ENCODE measurements at regions not wholly inside any gene's neighbourhood (a gene's known extent, or its start where the extent isn't known, plus 50 kb on each side); places are given as distances from the start of the nearest gene placed in this dataset.

DNA sequence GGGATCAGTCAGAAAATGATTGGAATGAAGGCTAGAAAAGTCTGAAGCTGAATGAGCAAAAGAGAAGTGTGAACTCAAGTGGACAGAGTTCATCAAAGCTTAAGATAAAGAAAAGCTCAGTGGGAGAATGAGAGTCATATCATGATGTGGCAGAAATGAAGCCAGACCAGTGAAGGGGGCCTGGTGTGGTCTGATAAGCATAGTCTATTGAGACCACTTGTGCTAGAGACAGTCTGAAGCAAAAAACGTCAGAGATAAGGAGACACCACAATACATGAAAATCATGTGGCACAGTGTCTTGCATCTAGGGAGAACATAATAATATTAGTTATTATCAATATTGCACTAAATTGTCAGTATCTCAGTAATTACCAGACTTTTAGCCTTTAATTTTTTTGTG, 601.5 kb downstream of the UTRN start:
- no peak for DNase-seq (ENCODE audit: low spot score)

GRCh38 chr6:144888621-144889020, 603.5 kb downstream of the UTRN start:
- DNase-seq (ENCODE audit: low spot score) = no peak

GRCh38 chr6:144893680-144894151, 608.6 kb downstream of the UTRN start:
- no peak for DNase-seq (ENCODE audit: low spot score)

DNA sequence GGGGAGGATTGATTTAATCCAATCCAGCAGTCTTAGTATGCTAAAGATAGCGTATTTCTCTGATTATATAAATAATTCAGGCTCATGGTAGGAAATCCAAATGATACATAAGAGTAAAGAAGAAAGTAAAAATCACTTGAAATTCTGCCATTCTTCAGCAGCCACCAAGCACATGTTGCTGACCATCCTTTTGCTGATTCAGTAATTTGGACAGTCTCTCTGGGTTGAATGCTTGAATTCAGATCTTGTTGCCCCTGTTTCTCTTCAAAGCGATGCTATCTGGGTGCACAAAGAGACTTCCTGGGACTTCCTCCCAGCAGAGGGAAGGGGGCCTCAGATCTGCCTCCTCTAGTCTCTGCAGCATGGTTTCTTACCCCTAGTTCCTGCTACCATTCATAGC, 609.1 kb downstream of the UTRN start:
- no peak for DNase-seq (ENCODE audit: low spot score)

DNA sequence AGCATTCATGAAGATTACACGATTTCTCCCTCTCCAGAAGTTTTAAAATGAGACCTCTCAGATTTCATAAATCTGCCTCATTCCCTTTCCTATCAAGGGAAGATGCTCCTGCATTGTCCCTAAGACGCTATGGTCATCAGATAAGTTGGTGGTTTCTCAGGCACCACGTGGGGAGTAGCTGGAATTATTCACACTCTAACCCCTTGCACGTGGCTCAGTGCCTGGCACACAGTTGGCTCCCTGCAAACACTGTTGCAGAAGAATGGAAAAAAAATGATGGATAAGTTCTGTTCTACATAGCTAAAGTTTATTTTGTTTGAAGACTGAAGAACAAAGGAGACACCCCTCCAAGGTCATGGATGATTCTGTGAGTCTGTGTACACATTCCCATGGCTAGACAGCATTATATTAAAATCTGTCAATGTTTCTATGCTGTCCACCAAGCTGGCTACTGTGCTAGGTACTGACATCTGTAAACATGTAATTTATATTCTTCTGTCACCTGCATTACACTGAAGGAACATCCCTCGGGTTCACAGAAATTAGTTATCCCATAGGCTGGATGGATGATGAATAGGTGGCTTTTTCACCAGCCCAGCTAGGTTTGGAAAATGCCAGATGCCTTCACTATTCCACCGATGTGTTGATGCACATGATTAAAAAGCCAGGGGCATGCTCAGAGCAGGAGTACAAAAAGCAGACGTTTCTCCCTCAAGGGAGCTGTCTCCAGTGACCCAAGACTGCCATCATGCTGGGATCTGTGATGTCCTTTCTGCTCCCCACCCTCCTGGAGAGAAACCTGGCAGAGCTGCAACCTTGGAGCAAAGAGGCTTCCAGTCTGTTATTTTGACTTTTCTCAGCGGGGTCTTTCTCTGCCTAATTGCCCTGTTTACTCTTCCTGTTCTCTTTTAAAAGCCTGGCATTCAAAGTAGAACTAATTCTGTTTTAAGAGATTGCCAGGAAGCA, 610.5 kb downstream of the UTRN start:
- DNase-seq (ENCODE audit: low spot score) = no peak

DNA sequence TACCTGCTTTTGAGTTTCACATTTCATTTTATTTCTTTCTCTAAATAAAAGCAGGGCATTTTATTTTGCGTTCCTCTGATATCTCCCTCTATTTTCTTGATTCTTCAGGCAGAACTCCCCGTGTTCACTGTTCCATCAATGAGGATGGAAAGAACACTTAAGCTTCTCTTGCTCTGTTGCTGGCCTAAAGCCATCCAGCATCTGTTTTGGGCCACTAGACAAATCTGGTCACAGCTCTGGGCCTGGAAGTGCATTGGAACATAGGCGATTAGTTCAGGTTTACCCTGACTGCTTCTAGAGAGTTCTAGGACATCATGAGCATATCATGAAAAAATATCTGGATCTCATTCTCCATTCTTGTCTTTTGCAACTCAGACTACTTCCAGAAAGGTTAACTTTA, 611.2 kb downstream of the UTRN start:
- DNase-seq (ENCODE audit: low spot score) = no peak

DNA sequence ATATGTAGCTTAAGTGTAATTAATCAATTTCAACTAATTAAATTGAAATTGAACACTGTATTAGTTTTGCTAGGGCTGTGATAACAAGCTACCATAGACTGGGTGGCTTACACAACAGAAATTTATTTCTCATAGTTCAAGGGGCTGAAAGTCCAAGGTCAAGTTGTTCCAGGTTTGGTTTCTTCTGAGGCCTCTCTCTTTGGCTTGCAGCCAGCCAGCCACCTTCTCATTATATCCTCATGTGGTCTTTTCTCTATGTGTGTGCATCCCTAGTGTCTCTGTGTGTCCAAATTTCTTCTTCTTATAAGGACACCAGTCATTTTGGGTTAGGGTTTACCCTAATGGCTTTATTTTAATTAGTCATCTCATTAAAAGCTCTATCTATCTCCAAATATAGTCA, 611.7 kb downstream of the UTRN start:
- no peak for DNase-seq (ENCODE audit: low spot score)

GRCh38 chr6:144897441-144897921, 612.3 kb downstream of the UTRN start:
- DNase-seq (ENCODE audit: low spot score) = no peak

GRCh38 chr6:144898052-144898689, 613.0 kb downstream of the UTRN start:
- no peak for DNase-seq (ENCODE audit: low spot score)

- DNase-seq (ENCODE audit: low spot score) = no peak
Measured at GRCh38 chr6:144898741-144899140, 613.6 kb downstream of the UTRN start.

DNA sequence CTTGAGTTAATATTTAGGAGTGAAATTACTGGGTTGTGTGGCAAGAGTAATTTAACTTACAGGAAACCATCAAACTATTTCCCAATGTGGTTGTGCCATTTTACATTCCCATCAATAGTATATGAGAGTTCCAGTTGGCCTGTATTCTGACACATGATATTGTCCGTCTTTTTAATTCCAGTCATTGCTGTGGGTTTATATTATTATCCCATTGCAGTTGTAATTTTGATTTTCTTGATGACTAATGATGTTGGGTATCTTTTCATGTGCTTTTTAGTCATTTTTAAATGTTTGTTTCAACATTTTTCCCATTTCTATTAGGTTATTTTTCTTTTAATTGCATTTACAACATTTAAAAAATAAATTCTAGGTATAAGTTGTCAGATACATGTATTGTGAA, 614.0 kb downstream of the UTRN start:
- DNase-seq (ENCODE audit: low spot score) = no peak

DNA sequence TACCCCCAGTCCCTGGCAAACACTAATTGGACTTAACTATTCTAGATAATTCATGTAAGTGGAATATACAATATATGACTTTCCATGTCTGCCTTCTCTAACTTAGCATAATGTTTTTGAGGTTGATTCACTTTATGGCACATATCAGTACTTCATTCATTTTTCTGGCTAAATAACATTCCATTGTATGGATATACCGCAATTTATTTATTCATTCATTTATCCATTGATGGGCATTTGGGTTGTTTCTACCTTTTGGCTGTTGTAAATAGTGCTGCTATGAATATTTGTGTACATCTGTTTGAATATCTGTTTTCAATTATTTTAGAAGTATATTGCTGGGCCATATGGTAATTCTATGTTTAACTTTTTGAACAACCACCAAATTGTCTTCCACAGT, 616.3 kb downstream of the UTRN start:
- DNase-seq (ENCODE audit: low spot score) = no peak

DNA sequence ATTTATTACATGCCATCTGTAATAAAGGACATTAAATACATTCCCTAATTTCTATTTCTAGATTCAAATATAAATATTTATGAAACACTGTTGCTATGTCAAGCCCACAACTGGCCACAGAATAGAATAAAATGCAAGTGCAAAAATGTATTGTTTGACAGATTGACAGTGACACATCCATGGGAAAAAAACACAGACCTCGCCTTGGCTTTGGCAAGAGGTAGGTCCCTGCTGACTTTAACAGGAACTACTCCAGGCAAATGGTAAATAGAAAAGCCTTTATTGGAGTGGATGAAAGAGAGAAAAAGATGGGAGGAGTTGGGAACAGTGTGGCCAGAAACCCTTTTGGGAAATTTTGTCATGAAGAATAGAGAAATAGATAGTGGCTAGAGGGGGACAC, 622.9 kb downstream of the UTRN start:
- DNase-seq (ENCODE audit: low spot score) = no peak

DNA sequence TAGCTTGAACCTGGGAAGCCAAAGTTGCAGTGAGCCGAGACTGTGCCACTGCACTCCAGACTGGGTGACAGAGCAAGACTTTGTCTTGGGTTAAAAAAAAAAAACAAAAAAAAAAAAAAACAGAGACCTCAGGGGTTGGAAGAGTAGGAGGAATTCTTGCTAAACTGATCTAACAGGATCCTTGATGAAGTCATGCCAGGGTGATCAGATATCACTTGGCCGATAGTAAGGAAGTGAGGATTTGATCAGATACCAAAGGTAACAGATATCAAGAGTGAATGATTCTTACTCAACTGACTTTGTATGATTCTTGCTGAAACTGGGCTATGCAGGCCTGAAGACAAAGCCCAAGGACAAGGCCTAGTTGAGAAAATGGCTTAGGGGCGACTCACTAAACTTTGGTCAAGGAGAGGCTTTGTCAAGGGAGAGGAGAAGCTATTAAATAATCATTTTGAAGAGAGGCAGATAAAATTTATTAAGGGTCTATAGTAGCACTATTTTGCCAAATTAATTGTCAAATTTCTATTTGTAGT, 624.7 kb downstream of the UTRN start:
- DNase-seq (ENCODE audit: low spot score) = no peak

DNA sequence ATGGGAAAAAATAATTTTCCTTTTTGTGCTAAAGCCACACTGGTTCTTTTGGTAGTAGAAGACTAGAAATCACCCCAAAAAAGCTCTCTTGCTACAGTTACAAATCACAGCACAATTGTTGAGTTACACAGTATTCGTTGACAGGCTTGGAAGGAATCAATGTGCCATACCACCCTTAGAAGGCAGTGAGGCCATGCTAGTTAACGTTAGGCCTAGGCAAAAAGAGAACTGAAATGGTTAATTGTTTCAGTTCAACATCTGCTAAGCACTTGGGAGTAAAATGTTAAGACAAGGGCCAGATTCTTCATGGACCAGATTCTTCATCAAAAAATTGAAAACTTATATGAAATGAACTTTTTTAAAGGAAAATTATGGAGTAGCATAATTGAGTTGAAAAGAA, 626.2 kb downstream of the UTRN start:
- DNase-seq (ENCODE audit: low spot score) = no peak

DNA sequence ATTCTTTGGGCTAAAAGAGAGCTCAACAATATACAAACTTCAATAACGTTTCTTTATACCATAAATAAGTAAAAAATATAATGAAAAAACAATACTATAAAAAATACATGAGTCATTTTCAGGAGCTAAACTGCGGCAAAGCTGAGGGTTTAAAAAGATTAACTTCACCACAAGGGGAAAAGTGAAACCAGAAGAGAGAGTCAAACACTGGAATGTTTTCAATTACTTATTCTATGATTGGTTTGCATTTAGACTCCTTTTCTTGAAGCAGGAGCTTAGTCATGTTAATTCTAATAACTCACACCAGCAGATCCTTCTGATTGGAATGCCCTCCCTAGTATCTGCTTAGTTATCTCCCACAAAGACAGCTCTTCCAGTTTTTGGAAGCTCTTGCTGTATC, 627.3 kb downstream of the UTRN start:
- no peak for DNase-seq (ENCODE audit: low spot score)

GRCh38 chr6:144918073-144918472, 632.9 kb downstream of the UTRN start:
- DNase-seq (ENCODE audit: low spot score) = no peak

DNA sequence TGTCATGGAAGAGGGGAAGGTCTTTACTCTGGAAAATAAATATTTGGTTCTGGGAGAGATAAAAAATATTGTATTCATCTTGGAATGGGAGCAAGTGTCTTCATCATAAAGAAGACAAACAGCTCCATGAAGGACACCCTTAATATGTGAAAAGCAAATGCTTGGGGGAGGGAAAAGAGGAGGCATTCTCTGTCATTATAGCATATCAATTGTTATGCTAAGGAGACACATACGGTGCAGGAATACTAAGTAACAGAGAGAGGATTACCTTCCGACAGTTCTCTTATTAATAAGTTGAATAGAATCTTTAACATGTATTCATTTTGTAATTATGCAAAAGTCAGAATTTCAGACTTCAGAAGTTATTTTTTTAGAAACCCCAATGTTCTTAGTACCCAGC, 634.4 kb downstream of the UTRN start:
- DNase-seq (ENCODE audit: low spot score) = no peak

GRCh38 chr6:144920391-144920961, 635.3 kb downstream of the UTRN start:
- DNase-seq (ENCODE audit: low spot score) = no peak

GRCh38 chr6:144921206-144921975, 636.3 kb downstream of the UTRN start:
- DNase-seq (ENCODE audit: low spot score) = no peak

DNA sequence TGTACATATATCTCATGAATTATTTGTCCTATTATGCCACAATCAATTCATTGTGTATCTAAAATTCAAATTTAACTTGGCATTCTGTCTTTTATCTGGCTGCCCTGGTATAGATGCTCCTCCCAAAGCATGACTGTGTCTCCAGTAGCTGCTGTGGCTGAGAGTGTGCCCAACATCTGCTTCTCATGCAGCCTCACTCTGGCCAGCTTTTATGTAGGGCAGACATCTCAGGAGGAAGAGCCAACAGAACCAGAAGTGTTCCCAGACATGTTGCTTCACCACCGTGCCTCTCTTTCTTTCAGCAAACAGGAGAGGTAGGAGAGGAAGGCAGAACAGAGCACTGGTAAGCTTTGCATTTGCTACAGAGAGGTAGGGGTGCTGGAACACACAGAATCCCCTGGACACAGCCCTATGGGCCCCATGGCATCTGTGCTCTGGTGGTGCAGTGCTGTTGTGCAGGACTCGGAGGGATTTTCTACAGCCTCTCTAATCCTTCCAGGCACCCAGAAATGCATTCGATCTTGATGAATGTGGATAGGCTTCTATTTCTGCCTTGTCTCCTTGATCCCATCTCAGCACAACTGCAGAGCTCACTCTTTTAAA, 637.1 kb downstream of the UTRN start:
- no peak for DNase-seq (ENCODE audit: low spot score)
